ENCODE measurements at regions not wholly inside any gene's neighbourhood (a gene's known extent, or its start where the extent isn't known, plus 50 kb on each side); places are given as distances from the start of the nearest gene placed in this dataset.

DNA sequence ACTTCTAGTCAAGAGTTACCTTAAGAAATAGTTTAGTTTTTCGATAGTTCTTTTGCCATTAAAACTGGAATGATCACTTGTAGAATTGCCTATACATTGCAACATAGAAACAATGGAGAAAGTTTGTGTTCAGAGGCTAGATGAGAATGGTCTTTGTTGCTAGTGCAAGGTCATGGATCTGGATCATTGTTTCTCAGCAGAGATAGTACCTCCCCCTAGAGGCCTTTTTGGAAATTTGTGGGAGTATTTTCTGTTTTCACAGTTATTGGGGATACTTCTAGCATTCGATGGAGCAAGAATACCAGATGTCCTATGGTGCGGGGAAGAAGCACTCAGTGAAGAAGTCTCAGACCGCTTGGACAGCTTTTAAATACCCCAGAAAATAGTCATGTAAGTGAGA, 138.8 kb upstream of the HMGA2 start:
- DNase-seq (ENCODE audit: extremely low spot score): no peak
- POLR2A ChIA-PET: no interaction called here
- CTCF ChIA-PET: interaction anchor here (0.9 kb wide), 2 partner anchors 11 to 14 kb away, joined by 3 to 4 read pairs; no protein-coding TSS in a partner anchor
- peak; percentile 34 for TF ChIP-seq CTCF (IDR thresholded peaks at IDR 0.05; ENCODE audit: control extremely low read depth, extremely low read depth, low read depth, missing control alignments)

- TF ChIP-seq CTCF (IDR thresholded peaks at IDR 0.05; ENCODE audit: control extremely low read depth, extremely low read depth, low read depth, missing control alignments): no peak
- ChIA-PET POLR2A (no interaction called here), CTCF (interaction anchor here (1.0 to 2.1 kb wide), 5 partner anchors 8 to 88 kb away, joined by 3 to 7 read pairs (median 3); no protein-coding TSS in a partner anchor)
- DNase-seq (ENCODE audit: extremely low spot score): no peak
These were observed 134.8 kb upstream of the HMGA2 start for GRCh38 chr12:65689508-65689907.

- DNase-seq (ENCODE audit: extremely low spot score): no peak
- no peak for TF ChIP-seq CTCF (IDR thresholded peaks at IDR 0.05; ENCODE audit: control extremely low read depth, extremely low read depth, low read depth, missing control alignments)
- CTCF ChIA-PET: interaction anchor here (0.8 to 2.1 kb wide), 3 partner anchors 9 to 14 kb away, joined by 3 to 7 read pairs (median 5); no protein-coding TSS in a partner anchor
- POLR2A ChIA-PET: no interaction called here
These were observed 133.8 kb upstream of the HMGA2 start for GRCh38 chr12:65690477-65690876.

DNA sequence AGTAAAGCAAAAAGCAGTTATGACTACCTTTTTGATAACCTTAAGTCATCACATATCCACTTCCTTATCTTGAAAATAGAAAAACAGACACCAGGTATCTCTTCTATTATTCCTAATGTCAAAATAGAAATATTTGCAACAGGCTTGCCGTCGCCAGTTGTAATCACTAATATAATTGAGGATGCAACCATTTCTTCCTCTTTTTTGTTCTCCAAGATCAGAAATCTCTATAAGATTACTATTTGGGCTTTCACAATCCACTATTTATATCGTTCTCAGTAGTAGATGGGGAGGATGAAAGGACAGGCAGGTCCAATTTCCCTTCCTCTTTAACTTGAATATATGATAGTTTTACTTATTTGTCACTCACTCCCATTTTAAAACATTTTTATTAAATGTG, 130.2 kb upstream of the HMGA2 start:
- POLR2A ChIA-PET: no interaction called here
- CTCF ChIA-PET: no interaction called here
- no peak for TF ChIP-seq CTCF (IDR thresholded peaks at IDR 0.05; ENCODE audit: control extremely low read depth, extremely low read depth, low read depth, missing control alignments)
- DNase-seq (ENCODE audit: extremely low spot score): no peak

DNA sequence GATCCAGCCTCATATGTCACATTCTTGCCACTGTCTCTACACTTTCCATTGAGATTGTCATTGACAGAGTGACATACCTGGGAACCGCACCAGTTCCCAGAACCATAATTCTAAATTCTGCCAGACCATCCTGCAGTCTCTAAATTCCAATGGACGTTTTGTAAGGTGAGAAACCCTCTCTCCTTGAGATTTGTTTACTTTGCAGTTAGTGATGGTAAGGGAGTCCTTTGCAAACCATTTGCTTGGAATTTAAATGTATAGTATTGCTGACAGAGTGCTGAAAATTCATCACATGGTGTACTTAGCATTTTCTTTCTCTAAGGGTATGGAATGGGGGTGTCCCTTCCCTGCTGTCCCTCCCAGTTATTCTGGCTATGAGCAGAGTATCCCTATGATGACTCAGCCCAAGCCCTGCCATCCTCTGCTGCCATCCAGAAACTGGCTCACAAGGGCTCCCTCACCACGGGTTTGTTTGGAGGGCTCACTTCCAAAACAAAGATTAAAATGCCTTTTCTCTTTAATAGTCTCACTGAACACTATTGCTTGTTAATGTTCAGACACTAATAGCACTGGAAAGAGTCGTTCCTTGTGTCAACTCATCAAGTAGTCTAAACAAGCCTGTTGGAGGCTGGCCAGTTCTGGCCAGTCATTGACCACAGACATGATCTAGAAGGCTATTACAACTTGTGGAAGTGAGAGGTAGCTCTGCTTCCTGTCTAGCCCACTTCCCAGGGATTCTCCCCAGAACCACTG, 129.0 kb upstream of the HMGA2 start:
- no peak for TF ChIP-seq CTCF (IDR thresholded peaks at IDR 0.05; ENCODE audit: control extremely low read depth, extremely low read depth, low read depth, missing control alignments)
- POLR2A ChIA-PET: no interaction called here
- CTCF ChIA-PET: interaction anchor here (0.9 to 1.5 kb wide), 3 partner anchors 41 to 139 kb away, joined by 3 to 4 read pairs (median 3); no protein-coding TSS in a partner anchor
- no peak for DNase-seq (ENCODE audit: extremely low spot score)

DNA sequence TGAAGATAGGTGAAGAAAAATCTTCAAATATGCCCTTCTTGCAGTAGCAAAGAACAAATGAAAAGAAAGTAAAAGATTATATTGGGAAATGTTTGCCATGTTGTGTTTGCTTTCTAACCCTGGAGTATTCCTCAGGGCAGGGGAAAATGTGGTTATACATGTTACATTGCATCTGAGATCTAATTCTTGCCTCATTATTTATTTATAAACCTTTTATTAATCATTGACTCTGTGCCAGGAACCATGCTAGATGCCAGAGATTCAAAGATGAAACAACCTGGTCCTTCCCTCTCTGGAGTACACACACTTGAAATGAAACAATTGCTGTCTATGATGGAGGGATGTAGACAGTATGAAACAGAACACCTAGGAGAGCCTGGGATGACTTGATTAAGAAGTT, 128.1 kb upstream of the HMGA2 start:
- POLR2A ChIA-PET: no interaction called here
- CTCF ChIA-PET: interaction anchor here (0.9 to 1.5 kb wide), 3 partner anchors 40 to 140 kb away, joined by 3 to 4 read pairs (median 3); no protein-coding TSS in a partner anchor
- no peak for TF ChIP-seq CTCF (IDR thresholded peaks at IDR 0.05; ENCODE audit: control extremely low read depth, extremely low read depth, low read depth, missing control alignments)
- DNase-seq (ENCODE audit: extremely low spot score): no peak

Measured in GM10248 (cell line).